A549 (cell line): ENCODE measurements at regions not wholly inside any gene's neighbourhood (a gene's known extent, or its start where the extent isn't known, plus 50 kb on each side); places are given as distances from the start of the nearest gene placed in this dataset.

ENCODE experiments used
- small RNA-seq, 6 experiments: library from RNA; depleted of rRNA; stranded (forward); fragments of <200 nt; gene quantifications; one replicate each; pipeline ENCODE3, GENCODE V24; 2012

Small RNAs in the stretch of these regions (small RNA-seq; reads per million reads assigned to genes)
- gene RF00003 (0.95 to 763 (median 56.2) reads per million in 6 experiments), gene RNVU1-4 (0 to 593 (median 43.9) reads per million in 6 experiments)
